Endothelial cell of umbilical vein (primary cell): ENCODE measurements at regions not wholly inside any gene's neighbourhood (a gene's known extent, or its start where the extent isn't known, plus 50 kb on each side); places are given as distances from the start of the nearest gene placed in this dataset.

Experiments used
- BruUV-seq: library from RNA; stranded (reverse); fragments of 400-500 nt; replicated peaks from 2 replicates; lab custom pipeline; 2021; lab: Mats Ljungman, UMichigan
- CTCF ChIA-PET: fragments of 300-600, 350-600 bp; sonication (Branson Sonifier 250); formaldehyde crosslinking; loops from one replicate; lab custom pipeline; 2021; ENCODE audit warnings: antibody characterized with exemption, inconsistent platforms; lab: Charles Lee
- POLR2A ChIA-PET: fragments of 300-600, 350-600 bp; sonication (Branson Sonifier 250); formaldehyde crosslinking; loops from one replicate; lab custom pipeline; 2021; ENCODE audit warnings: antibody characterized with exemption, inconsistent platforms; lab: Charles Lee
- DNase-seq: peaks from one replicate; pipeline ENCODE4 v3.0.0-alpha.2; 2011; ENCODE audit warnings: low read depth, low spot score
- FAIRE-seq: peaks from 2 replicates; lab custom pipeline; 2011; peaks lifted over from hg19 to GRCh38; lab: Jason Lieb, UNC
- H2AFZ ChIP-seq: 2 replicates; pipeline ENCODE4 v1.6.0; 2012; ENCODE audit warnings: low read depth, low read length, control low read depth, inconsistent platforms
- H3K27ac ChIP-seq: 2 replicates; pipeline ENCODE4 v1.5.1; 2011; ENCODE audit warnings: low read depth, mild to moderate bottlenecking, control low read depth, low read length, moderate library complexity; ENCODE audit not compliant: insufficient read depth
- H3K27me3 ChIP-seq, 2 experiments: 2 replicates each; pipeline versions ENCODE4 v1.6.0 to v1.6.1; 2011; ENCODE audit warnings: low read length in 2 of 2, mixed read lengths in 1 of 2; ENCODE audit not compliant: control insufficient read depth in 2 of 2, insufficient read depth in 2 of 2
- H3K36me3 ChIP-seq, 2 experiments: 2 replicates in 1 of 2; 3 replicates in 1 of 2; pipeline ENCODE4 v1.5.1; 2011; ENCODE audit warnings: low read length in 2 of 2, mild to moderate bottlenecking in 1 of 2, moderate library complexity in 1 of 2; ENCODE audit not compliant: control insufficient read depth in 2 of 2, insufficient read depth in 2 of 2; ENCODE audit errors: extremely low read depth in 1 of 2
- H3K4me1 ChIP-seq: 3 replicates; pipeline ENCODE4 v1.5.1; 2011; ENCODE audit warnings: mild to moderate bottlenecking, low read length; ENCODE audit not compliant: control insufficient read depth, insufficient read depth; ENCODE audit errors: extremely low read depth
- H3K4me2 ChIP-seq: 2 replicates; pipeline ENCODE4 v1.6.1; 2011; ENCODE audit warnings: low read length, control low read depth, mixed read lengths; ENCODE audit not compliant: insufficient read depth
- H3K4me3 ChIP-seq, 3 experiments: fragments of 200-600 bp in 1 of 3; sonication (generic), shearing (Covaris generic) in 1 of 3; replicated peaks in 1 of 3; 2 replicates each; pipeline ENCODE4 v1.5.1; 2011 to 2016; ENCODE audit warnings: control low read depth in 3 of 3, low read length in 3 of 3, mild to moderate bottlenecking in 2 of 3, inconsistent platforms in 1 of 3, low read depth in 1 of 3, moderate library complexity in 1 of 3; ENCODE audit not compliant: insufficient read depth in 1 of 3
- H3K79me2 ChIP-seq: 2 replicates; pipeline ENCODE4 v1.6.0; 2012; ENCODE audit warnings: low read length, inconsistent platforms; ENCODE audit not compliant: control insufficient read depth, insufficient read depth
- H3K9ac ChIP-seq: replicated peaks from 2 replicates; pipeline ENCODE3; 2011; ENCODE audit warnings: low read length, control low read depth; ENCODE audit not compliant: insufficient read depth; ENCODE audit errors: extremely low read depth
- H3K9me1 ChIP-seq: replicated peaks from 3 replicates; pipeline ENCODE4 v1.6.0; 2011; ENCODE audit warnings: mild to moderate bottlenecking, low read length; ENCODE audit not compliant: control insufficient read depth, insufficient read depth; ENCODE audit errors: extremely low read depth
- H3K9me3 ChIP-seq: replicated peaks from 2 replicates; pipeline ENCODE4 v1.5.1; 2012; ENCODE audit warnings: low read length, inconsistent platforms; ENCODE audit not compliant: control insufficient read depth, insufficient read depth
- H4K20me1 ChIP-seq: replicated peaks from 2 replicates; pipeline ENCODE3; 2011; ENCODE audit warnings: mild to moderate bottlenecking, low read length; ENCODE audit not compliant: control insufficient read depth, insufficient read depth; ENCODE audit errors: extremely low read depth
- EZH2 ChIP-seq: IDR thresholded peaks from 2 replicates; pipeline ENCODE4 v1.6.1; 2012; ENCODE audit warnings: borderline replicate concordance, low read depth, mild to moderate bottlenecking, moderate library complexity, low read length, inconsistent platforms; ENCODE audit not compliant: severe bottlenecking
- FOS ChIP-seq: IDR thresholded peaks from 2 replicates; pipeline ENCODE4 v1.6.1; 2011; ENCODE audit warnings: mild to moderate bottlenecking, low read length, moderate library complexity, borderline replicate concordance; ENCODE audit not compliant: insufficient read depth
- GATA2 ChIP-seq: IDR thresholded peaks from 2 replicates; pipeline ENCODE4 v1.7.0; 2011; ENCODE audit warnings: low read depth, mild to moderate bottlenecking, moderate library complexity, mixed read lengths, low read length; ENCODE audit not compliant: insufficient read length, insufficient read depth
- JUN ChIP-seq: IDR thresholded peaks from 2 replicates; pipeline ENCODE4 v1.6.1; 2011; ENCODE audit warnings: borderline replicate concordance, low read depth; ENCODE audit not compliant: insufficient read length, insufficient read depth
- MYC ChIP-seq: IDR thresholded peaks from one replicate; pipeline ENCODE4 v1.6.1; 2011; ENCODE audit warnings: mild to moderate bottlenecking, low read depth, low read length
- POLR2A ChIP-seq: IDR thresholded peaks from 2 replicates; pipeline ENCODE4 v1.6.1; 2012; ENCODE audit warnings: low read depth, mild to moderate bottlenecking, control low read depth, low read length
- POLR2AphosphoS5 ChIP-seq: IDR thresholded peaks from 2 replicates; pipeline ENCODE4 v1.6.1; 2012; ENCODE audit warnings: low read depth, mild to moderate bottlenecking, control low read depth, low read length, moderate library complexity; ENCODE audit not compliant: insufficient read depth
- dilution Hi-C: fragments of 300-500 bp; cut with MboI; formaldehyde crosslinking; loops from one replicate; pipeline ENCODE4 v1.15.0; 2019; ENCODE audit warnings: low sequenced_read_pairs; ENCODE audit not compliant: extremely low pct_ligation_motif_present
- intact Hi-C: fragments of 100-400 bp; cut with micrococcal nuclease; formaldehyde crosslinking; loops from one replicate; pipeline ENCODE4 v1.10.0; 2022
- TF ChIP-seq, protein P1 (sequence below), 2 donors: IDR thresholded peaks; 1 replicate in 1 of 2; 2 replicates in 1 of 2; pipeline ENCODE4 v1.5.1; 2011; ENCODE audit warnings: low read length in 2 of 2, mild to moderate bottlenecking in 2 of 2, moderate library complexity in 2 of 2, control low read depth in 1 of 2, inconsistent platforms in 1 of 2, low read depth in 1 of 2; ENCODE audit not compliant: insufficient read depth in 1 of 2; ENCODE audit errors: extremely low read depth in 1 of 2
- TF ChIP-seq, protein P2 (sequence below): IDR thresholded peaks from 2 replicates; pipeline ENCODE4 v1.6.1; 2011; ENCODE audit not compliant: insufficient read depth, insufficient read length

GRCh38 chr1:5351366-5351765, 640.9 kb downstream of the NPHP4 start:
- dilution Hi-C loops (no loop called here), intact Hi-C loops (no loop called here)
- Histone ChIP-seq H3K27me3 (no peaks in the 10 kb centered on the region), H4K20me1 (no peaks in the 10 kb centered on the region), H2AFZ (no peak overlapping the region), H3K9me1 (no peaks in the 10 kb centered on the region), H3K79me2 (no peaks in the 10 kb centered on the region), H3K9ac (no peak overlapping the region), H3K4me3 (no peak overlapping the region), H3K9me3 (peaks cover 2% of the 10 kb centered on the region), H3K36me3 (no peaks in the 10 kb centered on the region), H3K4me1 (no peaks in the 10 kb centered on the region), H3K4me2 (no peak overlapping the region), H3K27ac (no peak overlapping the region)
- FAIRE-seq (no peak), DNase-seq (no peak)
- TF ChIP-seq POLR2A (no peak), MYC (no peak), EZH2 (no peak), POLR2AphosphoS5 (no peak), FOS (no peak), JUN (no peak), GATA2 (no peak)
- TF ChIP-seq, protein P1, sequence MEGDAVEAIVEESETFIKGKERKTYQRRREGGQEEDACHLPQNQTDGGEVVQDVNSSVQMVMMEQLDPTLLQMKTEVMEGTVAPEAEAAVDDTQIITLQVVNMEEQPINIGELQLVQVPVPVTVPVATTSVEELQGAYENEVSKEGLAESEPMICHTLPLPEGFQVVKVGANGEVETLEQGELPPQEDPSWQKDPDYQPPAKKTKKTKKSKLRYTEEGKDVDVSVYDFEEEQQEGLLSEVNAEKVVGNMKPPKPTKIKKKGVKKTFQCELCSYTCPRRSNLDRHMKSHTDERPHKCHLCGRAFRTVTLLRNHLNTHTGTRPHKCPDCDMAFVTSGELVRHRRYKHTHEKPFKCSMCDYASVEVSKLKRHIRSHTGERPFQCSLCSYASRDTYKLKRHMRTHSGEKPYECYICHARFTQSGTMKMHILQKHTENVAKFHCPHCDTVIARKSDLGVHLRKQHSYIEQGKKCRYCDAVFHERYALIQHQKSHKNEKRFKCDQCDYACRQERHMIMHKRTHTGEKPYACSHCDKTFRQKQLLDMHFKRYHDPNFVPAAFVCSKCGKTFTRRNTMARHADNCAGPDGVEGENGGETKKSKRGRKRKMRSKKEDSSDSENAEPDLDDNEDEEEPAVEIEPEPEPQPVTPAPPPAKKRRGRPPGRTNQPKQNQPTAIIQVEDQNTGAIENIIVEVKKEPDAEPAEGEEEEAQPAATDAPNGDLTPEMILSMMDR (IDR thresholded peaks at IDR 0.05; ENCODE audit: extremely low read depth in 1 of 2, insufficient read depth in 1 of 2, low read depth in 1 of 2, low read length in 2 of 2): no peak
- TF ChIP-seq, protein P2, sequence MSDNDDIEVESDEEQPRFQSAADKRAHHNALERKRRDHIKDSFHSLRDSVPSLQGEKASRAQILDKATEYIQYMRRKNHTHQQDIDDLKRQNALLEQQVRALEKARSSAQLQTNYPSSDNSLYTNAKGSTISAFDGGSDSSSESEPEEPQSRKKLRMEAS: no peak
- ChIA-PET POLR2A (no interaction called here), CTCF (no interaction called here)
- no TSS peak for BruUV-seq
